ENCODE measurements at regions not wholly inside any gene's neighbourhood (a gene's known extent, or its start where the extent isn't known, plus 50 kb on each side); places are given as distances from the start of the nearest gene placed in this dataset.

DNA sequence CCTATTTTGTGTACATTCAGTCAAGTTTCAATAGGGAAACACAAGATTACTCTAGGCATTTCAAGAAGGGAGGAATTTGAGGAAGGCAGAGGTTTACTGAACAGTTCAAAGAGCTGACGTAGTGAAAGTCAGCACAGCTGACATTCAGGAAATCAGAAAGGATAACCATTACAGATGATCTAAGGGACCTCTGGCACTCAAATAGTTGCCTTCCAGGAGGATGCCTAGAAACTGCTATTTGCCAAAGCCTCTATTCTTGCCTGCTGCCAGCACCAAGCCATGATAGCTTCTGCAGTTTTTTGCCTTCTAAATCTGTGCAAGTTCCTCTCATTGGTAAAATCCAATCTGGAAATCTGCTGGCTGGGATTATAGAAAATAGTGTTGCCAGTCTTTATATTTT, 373.1 kb downstream of the CSNK1G3 start:
- no peak overlapping the region for H2AFZ ChIP-seq (ENCODE audit: low read length)
- no peak overlapping the region for H3K9ac ChIP-seq (replicated peaks in 1 of 4; ENCODE audit: extremely low read depth in 1 of 4, low read depth in 3 of 4, low read length in 3 of 4)
- no peaks in the 10 kb centered on the region for H3K79me2 ChIP-seq (ENCODE audit: control insufficient read depth in 1 of 2, insufficient read depth in 2 of 2, low read length in 2 of 2)
- H2BK15ac ChIP-seq (ENCODE audit: low read length), result no peak overlapping the region
- H3K4me3 ChIP-seq (ENCODE audit: extremely low read depth in 1 of 4, insufficient read depth in 2 of 4, low read depth in 3 of 4, low read length in 4 of 4), result no peak overlapping the region
- no peaks in the 10 kb centered on the region for H3K23me2 ChIP-seq (ENCODE audit: low read depth, low read length)
- 84% methylated on average over 1 of the region's 1 CpG; no CpG with 5 or more reads in 1 of the 2 experiments for WGBS, 2 experiments (ENCODE audit: extremely low coverage in 1 of 2, insufficient coverage in 1 of 2, insufficient read length in 1 of 2, insufficient replicate concordance in 2 of 2, low coverage in 1 of 2, low lambda C conversion rate in 2 of 2, missing lambda C conversion rate in 1 of 2)
- no peaks in the 10 kb centered on the region for H3K79me1 ChIP-seq (ENCODE audit: low read depth, low read length)
- no peak overlapping the region for H4K5ac ChIP-seq (ENCODE audit: insufficient read length, low read depth, low read length)
- no peak overlapping the region for H3K18ac ChIP-seq (ENCODE audit: extremely low read depth, low read length)
- no peaks in the 10 kb centered on the region for H3K4me1 ChIP-seq (replicated peaks in 1 of 4; ENCODE audit: control insufficient read depth in 3 of 4, insufficient read depth in 4 of 4, low read length in 3 of 4)
- TF ChIP-seq TEAD4 (IDR thresholded peaks at IDR 0.05; ENCODE audit: low read depth, low read length), result no peak
- no peak for TF ChIP-seq SP2 (IDR thresholded peaks at IDR 0.05; ENCODE audit: low read length)
- TF ChIP-seq CBX5 (IDR thresholded peaks at IDR 0.05; ENCODE audit: low read depth, low read length), result no peak
- TF ChIP-seq GABPA (IDR thresholded peaks at IDR 0.05; ENCODE audit: borderline replicate concordance, insufficient read depth, low read length), result no peak
- no peak for TF ChIP-seq YY1 (IDR thresholded peaks at IDR 0.05; ENCODE audit: low read depth, low read length)
- no peak for TF ChIP-seq NRF1 (IDR thresholded peaks at IDR 0.05; ENCODE audit: low read depth, low read length)
- TF ChIP-seq BACH1 (IDR thresholded peaks at IDR 0.05; ENCODE audit: low read length), result no peak
- H2BK12ac ChIP-seq (ENCODE audit: low read depth, low read length), result no peak overlapping the region
- no peaks in the 10 kb centered on the region for H3K9me3 ChIP-seq (ENCODE audit: insufficient read depth in 2 of 2, low read depth in 1 of 2, low read length in 1 of 2)
- H3K36me3 ChIP-seq (ENCODE audit: control insufficient read depth in 2 of 4, insufficient read depth in 4 of 4, low read length in 3 of 4), result no peaks in the 10 kb centered on the region
- POLR2A ChIA-PET (ENCODE audit: partially characterized antibody), result no interaction called here
- no peak overlapping the region for H3K23ac ChIP-seq (ENCODE audit: insufficient read length)
- no peak overlapping the region for H3K27ac ChIP-seq (ENCODE audit: low read depth, low read length)
- CTCF ChIA-PET (ENCODE audit: partially characterized antibody), result interaction anchor here (1.3 kb wide), 1 partner anchor 9 kb away, joined by 3 read pairs; no protein-coding TSS in a partner anchor
- H4K20me1 ChIP-seq (replicated peaks in 1 of 2; ENCODE audit: control insufficient read depth in 1 of 2, insufficient read depth in 2 of 2, low read length in 2 of 2), result no peaks in the 10 kb centered on the region
- H2BK5ac ChIP-seq (ENCODE audit: low read depth, low read length), result no peak overlapping the region
- H3K56ac ChIP-seq (replicated peaks; ENCODE audit: insufficient read length, low read depth, low read length), result no peak overlapping the region
- DNase-seq (ENCODE audit: low read depth in 1 of 2, low spot score in 2 of 2), result no peak
- H4K8ac ChIP-seq (ENCODE audit: extremely low read depth, insufficient read depth, low read length), result no peak overlapping the region
- no peak overlapping the region for H2BK120ac ChIP-seq (replicated peaks; ENCODE audit: low read depth, low read length)
- H3K4ac ChIP-seq (replicated peaks; ENCODE audit: insufficient read length, low read depth, low read length), result no peak overlapping the region
- H2BK20ac ChIP-seq (ENCODE audit: low read length), result no peak overlapping the region
- no peak overlapping the region for H3K4me2 ChIP-seq (ENCODE audit: insufficient read depth in 1 of 2, low read depth in 2 of 2, low read length in 2 of 2)
- H4K91ac ChIP-seq (replicated peaks; ENCODE audit: insufficient read length, low read length), result no peak overlapping the region
- H3K14ac ChIP-seq (ENCODE audit: insufficient read length), result no peak overlapping the region
- no peak for FAIRE-seq
- H2AK5ac ChIP-seq (ENCODE audit: low read depth, low read length), result no peak overlapping the region
- no peaks in the 10 kb centered on the region for H3K27me3 ChIP-seq (replicated peaks in 1 of 4; ENCODE audit: control insufficient read depth in 3 of 4, extremely low read depth in 1 of 4, insufficient read depth in 3 of 4, low read length in 3 of 4)

All from H1 (cell line).